KMS-11 (cell line): ENCODE measurements at regions not wholly inside any gene's neighbourhood (a gene's known extent, or its start where the extent isn't known, plus 50 kb on each side); places are given as distances from the start of the nearest gene placed in this dataset.

Source experiments
- H2AFZ ChIP-seq: fragments of 200-600 bp; sonication (generic); 2 replicates; pipeline ENCODE4 v1.6.1; 2016; ENCODE audit warnings: antibody characterized with exemption, mixed run types, low read depth
- H3K27ac ChIP-seq: fragments of 200-600 bp; sonication (generic); 2 replicates; pipeline ENCODE4 v1.6.1; 2016; ENCODE audit warnings: mild to moderate bottlenecking, mixed run types
- H3K27me3 ChIP-seq: fragments of 200-600 bp; sonication (generic); 2 replicates; pipeline ENCODE4 v1.6.1; 2017; ENCODE audit warnings: mild to moderate bottlenecking, low read depth, mixed run types, moderate library complexity; ENCODE audit not compliant: insufficient read depth
- H3K36me3 ChIP-seq: fragments of 200-600 bp; sonication (generic); 2 replicates; pipeline ENCODE4 v1.6.1; 2017; ENCODE audit warnings: mild to moderate bottlenecking, mixed run types; ENCODE audit not compliant: insufficient read depth
- H3K4me1 ChIP-seq: fragments of 200-600 bp; sonication (generic); 2 replicates; pipeline ENCODE4 v1.6.1; 2016; ENCODE audit warnings: mild to moderate bottlenecking, low read depth, mixed run types; ENCODE audit not compliant: poor library complexity, severe bottlenecking
- H3K4me2 ChIP-seq: fragments of 200-600 bp; sonication (generic); 2 replicates; pipeline ENCODE4 v1.7.0; 2016; ENCODE audit warnings: mild to moderate bottlenecking, mixed run types
- H3K4me3 ChIP-seq: fragments of 200-600 bp; sonication (generic); IDR thresholded peaks from 2 replicates; pipeline ENCODE4 v1.6.1; 2017; ENCODE audit warnings: low read depth, low read length, mixed read lengths; ENCODE audit not compliant: insufficient read depth
- H3K79me2 ChIP-seq: fragments of 200-600 bp; sonication (generic); 2 replicates; pipeline ENCODE4 v1.6.1; 2016; ENCODE audit warnings: low read depth, mixed run types; ENCODE audit not compliant: insufficient read depth
- H3K9ac ChIP-seq: fragments of 200-600 bp; sonication (generic); 2 replicates; pipeline ENCODE4 v1.6.1; 2016; ENCODE audit warnings: mild to moderate bottlenecking, mixed run types
- H4K20me1 ChIP-seq: fragments of 200-600 bp; sonication (generic); 2 replicates; pipeline ENCODE4 v1.6.1; 2016; ENCODE audit warnings: mild to moderate bottlenecking, mixed run types; ENCODE audit not compliant: insufficient read depth
- CTCF ChIP-seq: fragments of 200-600 bp; sonication (generic); conservative IDR thresholded peaks from 2 replicates; pipeline ENCODE4 v1.6.1; 2017; ENCODE audit warnings: low read depth, mild to moderate bottlenecking, antibody characterized with exemption, low read length, moderate library complexity, mixed read lengths

GRCh38 chr9:86732514-86733171, 214.7 kb downstream of the GAS1 start:
- no peaks in the 10 kb centered on the region for H3K4me1 ChIP-seq
- H3K79me2 ChIP-seq = no peaks in the 10 kb centered on the region
- H2AFZ ChIP-seq = no peak overlapping the region
- no peak overlapping the region for H3K4me3 ChIP-seq
- H4K20me1 ChIP-seq = no peaks in the 10 kb centered on the region
- no peak overlapping the region for H3K4me2 ChIP-seq
- H3K9ac ChIP-seq = no peak overlapping the region
- no peaks in the 10 kb centered on the region for H3K36me3 ChIP-seq
- no peaks in the 10 kb centered on the region for H3K27me3 ChIP-seq
- TF ChIP-seq CTCF = no peak
- H3K27ac ChIP-seq = no peak overlapping the region

GRCh38 chr9:86731511-86732063, 215.7 kb downstream of the GAS1 start:
- no peak overlapping the region for H3K9ac ChIP-seq
- no peaks in the 10 kb centered on the region for H3K4me1 ChIP-seq

GRCh38 chr9:86730163-86730928, 217.0 kb downstream of the GAS1 start:
- Histone ChIP-seq H3K4me1 (no peaks in the 10 kb centered on the region), H3K36me3 (no peaks in the 10 kb centered on the region), H3K27ac (no peak overlapping the region), H3K79me2 (no peaks in the 10 kb centered on the region), H2AFZ (no peak overlapping the region), H3K4me2 (no peak overlapping the region), H4K20me1 (no peaks in the 10 kb centered on the region), H3K4me3 (no peak overlapping the region), H3K27me3 (no peaks in the 10 kb centered on the region), H3K9ac (no peak overlapping the region)
- TF ChIP-seq CTCF = no peak

More at GRCh38 chr9:86731511-86732063, 215.7 kb downstream of the GAS1 start:
- TF ChIP-seq CTCF = no peak
- Histone ChIP-seq H3K4me3 (no peak overlapping the region), H3K27me3 (no peaks in the 10 kb centered on the region), H3K36me3 (no peaks in the 10 kb centered on the region), H3K4me2 (no peak overlapping the region), H3K27ac (no peak overlapping the region), H2AFZ (no peak overlapping the region), H4K20me1 (no peaks in the 10 kb centered on the region), H3K79me2 (no peaks in the 10 kb centered on the region)

- TF ChIP-seq CTCF = no peak
These were observed 222.8 kb downstream of the GAS1 start for GRCh38 chr9:86724529-86724928.

More at GRCh38 chr9:86724529-86724928, 222.8 kb downstream of the GAS1 start:
- Histone ChIP-seq H3K4me3 (no peak overlapping the region), H3K9ac (no peak overlapping the region), H3K79me2 (no peaks in the 10 kb centered on the region), H3K27me3 (no peaks in the 10 kb centered on the region), H3K27ac (no peak overlapping the region), H4K20me1 (no peaks in the 10 kb centered on the region), H3K4me2 (no peak overlapping the region), H3K36me3 (no peaks in the 10 kb centered on the region), H3K4me1 (no peaks in the 10 kb centered on the region), H2AFZ (no peak overlapping the region)
